ENCODE measurements at regions not wholly inside any gene's neighbourhood (a gene's known extent, or its start where the extent isn't known, plus 50 kb on each side); places are given as distances from the start of the nearest gene placed in this dataset.

GRCh38 chr12:4046495-4046840, 173.3 kb upstream of the PARP11 start (continued):
- TF ChIP-seq, protein P1, sequence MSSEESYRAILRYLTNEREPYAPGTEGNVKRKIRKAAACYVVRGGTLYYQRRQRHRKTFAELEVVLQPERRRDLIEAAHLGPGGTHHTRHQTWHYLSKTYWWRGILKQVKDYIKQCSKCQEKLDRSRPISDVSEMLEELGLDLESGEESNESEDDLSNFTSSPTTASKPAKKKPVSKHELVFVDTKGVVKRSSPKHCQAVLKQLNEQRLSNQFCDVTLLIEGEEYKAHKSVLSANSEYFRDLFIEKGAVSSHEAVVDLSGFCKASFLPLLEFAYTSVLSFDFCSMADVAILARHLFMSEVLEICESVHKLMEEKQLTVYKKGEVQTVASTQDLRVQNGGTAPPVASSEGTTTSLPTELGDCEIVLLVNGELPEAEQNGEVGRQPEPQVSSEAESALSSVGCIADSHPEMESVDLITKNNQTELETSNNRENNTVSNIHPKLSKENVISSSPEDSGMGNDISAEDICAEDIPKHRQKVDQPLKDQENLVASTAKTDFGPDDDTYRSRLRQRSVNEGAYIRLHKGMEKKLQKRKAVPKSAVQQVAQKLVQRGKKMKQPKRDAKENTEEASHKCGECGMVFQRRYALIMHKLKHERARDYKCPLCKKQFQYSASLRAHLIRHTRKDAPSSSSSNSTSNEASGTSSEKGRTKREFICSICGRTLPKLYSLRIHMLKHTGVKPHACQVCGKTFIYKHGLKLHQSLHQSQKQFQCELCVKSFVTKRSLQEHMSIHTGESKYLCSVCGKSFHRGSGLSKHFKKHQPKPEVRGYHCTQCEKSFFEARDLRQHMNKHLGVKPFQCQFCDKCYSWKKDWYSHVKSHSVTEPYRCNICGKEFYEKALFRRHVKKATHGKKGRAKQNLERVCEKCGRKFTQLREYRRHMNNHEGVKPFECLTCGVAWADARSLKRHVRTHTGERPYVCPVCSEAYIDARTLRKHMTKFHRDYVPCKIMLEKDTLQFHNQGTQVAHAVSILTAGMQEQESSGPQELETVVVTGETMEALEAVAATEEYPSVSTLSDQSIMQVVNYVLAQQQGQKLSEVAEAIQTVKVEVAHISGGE (CRISPR knock-in tag; IDR thresholded peaks at IDR 0.05) = no peak
- no peak for TF ChIP-seq POU2F2 (IDR thresholded peaks at IDR 0.05; ENCODE audit: borderline replicate concordance, low read depth, low read length)
- no peak for TF ChIP-seq MYB (IDR thresholded peaks at IDR 0.05; ENCODE audit: borderline replicate concordance, low read depth, low read length)
- TF ChIP-seq RELA (IDR thresholded peaks at IDR 0.05; ENCODE audit: borderline replicate concordance, partially characterized antibody) = no peak

DNA sequence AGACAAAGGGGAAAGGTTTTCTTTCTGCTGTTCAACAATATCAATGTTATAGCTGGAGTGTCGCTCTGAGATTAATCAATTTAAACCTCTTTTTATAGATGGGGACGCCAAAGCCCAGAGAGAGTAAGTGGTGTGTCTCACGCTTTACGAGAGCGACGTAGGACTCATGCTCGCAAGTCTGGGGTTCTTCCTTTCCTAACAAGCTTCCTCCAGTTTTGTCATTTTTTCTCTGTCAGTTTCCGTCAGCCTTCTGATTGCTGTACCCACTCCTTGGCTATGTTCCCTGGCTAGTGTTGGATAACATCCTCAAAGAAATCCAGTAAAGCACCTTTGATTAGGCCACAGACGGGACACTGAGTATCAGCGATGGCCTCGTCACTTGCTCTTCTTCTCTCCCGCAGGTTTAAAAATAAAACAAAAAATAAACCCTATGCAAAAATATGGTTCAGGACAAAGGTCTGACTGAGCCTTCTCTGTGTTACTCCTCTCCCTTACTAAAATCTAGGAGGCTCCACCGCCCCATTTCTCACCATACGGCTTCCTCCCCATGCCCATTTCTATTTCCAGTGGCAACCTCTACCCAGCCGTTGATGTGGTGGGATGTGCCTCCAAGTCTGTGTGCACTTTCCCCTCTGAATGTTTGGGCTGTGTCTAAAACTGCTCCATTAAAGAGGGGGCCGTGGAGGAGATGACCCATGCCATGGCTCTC, 172.7 kb upstream of the PARP11 start:
- ChIA-PET POLR2A (no interaction called here), CTCF (no interaction called here), RAD21 (ENCODE audit: unreplicated experiment) (no interaction called here), SMC1A (ENCODE audit: uncharacterized antibody, unreplicated experiment) (no interaction called here)
- Histone ChIP-seq H3K79me2 (ENCODE audit: control insufficient read depth, insufficient read depth, low read length) (no peaks in the 10 kb centered on the region), H2AFZ (ENCODE audit: control insufficient read depth, low read depth, low read length) (no peak overlapping the region), H3K36me3 (ENCODE audit: control insufficient read depth in 2 of 2, insufficient read depth in 2 of 2, low read length in 1 of 2) (no peaks in the 10 kb centered on the region), H4K20me1 (ENCODE audit: control insufficient read depth, insufficient read depth) (no peaks in the 10 kb centered on the region), H3K4me2 (ENCODE audit: control insufficient read depth, insufficient read depth) (no peak overlapping the region), H3K27me3 (replicated peaks in 1 of 2; ENCODE audit: control insufficient read depth in 2 of 2, insufficient read depth in 2 of 2, low read length in 1 of 2) (no peaks in the 10 kb centered on the region), H3K27ac (ENCODE audit: control insufficient read depth, insufficient read depth) (no peak overlapping the region), H3K4me3 (no peak overlapping the region), H3K4me1 (ENCODE audit: control insufficient read depth, insufficient read depth, low read length) (no peaks in the 10 kb centered on the region), H3K9ac (ENCODE audit: control insufficient read depth, insufficient read depth, low read length) (no peak overlapping the region), H3K9me3 (replicated peaks; ENCODE audit: control insufficient read depth, insufficient read depth, low read length) (no peaks in the 10 kb centered on the region)
- ATAC-seq = no peak
- FAIRE-seq = no peak
- no TSS peak for BruUV-seq (replicated peaks)
- no peak for DNase-seq (ENCODE audit: low read depth, low spot score)
- 73% methylated on average over 16 of the region's 16 CpGs for WGBS (ENCODE audit: insufficient coverage, insufficient replicate concordance, low lambda C conversion rate, missing lambda C conversion rate)
- no peak for TF ChIP-seq CBFB (IDR thresholded peaks at IDR 0.05; ENCODE audit: low read depth)
- in situ Hi-C loops (cut with MboI) = no loop called here
- intact Hi-C loops (cut with micrococcal nuclease; ENCODE audit: unreplicated experiment) = no loop called here
